ENCODE measurements at regions not wholly inside any gene's neighbourhood (a gene's known extent, or its start where the extent isn't known, plus 50 kb on each side); places are given as distances from the start of the nearest gene placed in this dataset.
"Not testable (repeated sequence)": the region's sequence is repeated elsewhere in the genome, so short reads cannot be mapped to it uniquely, and the experiment has no call there.

- not testable (repeated sequence) for H3K4me3 Mint-ChIP-seq; H3K27me3 Mint-ChIP-seq; H3K4me1 Mint-ChIP-seq (ENCODE audit: low read depth); DNase-seq; H3K36me3 Mint-ChIP-seq (ENCODE audit: low read depth); H3K9me3 Mint-ChIP-seq; H3K27ac Mint-ChIP-seq
Observed at GRCh38 chr3:75241226-75241962, 422.7 kb upstream of the FRG2C start.

- Mint-ChIP-seq H3K4me3 (no peak overlapping the region), H3K27ac (no peak overlapping the region), H3K4me1 (ENCODE audit: low read depth) (no peaks in the 10 kb centered on the region), H3K9me3 (no peaks in the 10 kb centered on the region), H3K27me3 (peaks cover 4% of the 10 kb centered on the region), H3K36me3 (ENCODE audit: low read depth) (no peaks in the 10 kb centered on the region)
- no peak for DNase-seq
Observed at GRCh38 chr3:75242012-75242735, 422.0 kb upstream of the FRG2C start.

- Mint-ChIP-seq H3K4me3 (no peak overlapping the region), H3K27ac (no peak overlapping the region), H3K9me3 (no peaks in the 10 kb centered on the region), H3K36me3 (ENCODE audit: low read depth) (no peaks in the 10 kb centered on the region), H3K4me1 (ENCODE audit: low read depth) (peaks cover 6% of the 10 kb centered on the region), H3K27me3 (no peaks in the 10 kb centered on the region)
- no peak for DNase-seq
Observed at GRCh38 chr3:75248974-75249373, 415.2 kb upstream of the FRG2C start.

GRCh38 chr3:75254685-75255084, 409.4 kb upstream of the FRG2C start:
- Mint-ChIP-seq H3K4me1 (ENCODE audit: low read depth) (no peaks in the 10 kb centered on the region), H3K4me3 (no peak overlapping the region), H3K9me3 (no peaks in the 10 kb centered on the region), H3K36me3 (ENCODE audit: low read depth) (no peaks in the 10 kb centered on the region), H3K27me3 (no peaks in the 10 kb centered on the region), H3K27ac (no peak overlapping the region)
- no peak for DNase-seq

GRCh38 chr3:75258825-75259683, 405.1 kb upstream of the FRG2C start:
- not testable (repeated sequence) for H3K4me3 Mint-ChIP-seq; H3K27ac Mint-ChIP-seq; H3K27me3 Mint-ChIP-seq; H3K9me3 Mint-ChIP-seq; H3K4me1 Mint-ChIP-seq (ENCODE audit: low read depth); H3K36me3 Mint-ChIP-seq (ENCODE audit: low read depth); DNase-seq

GRCh38 chr3:75260975-75261374, 403.2 kb upstream of the FRG2C start:
- H3K27ac Mint-ChIP-seq; H3K27me3 Mint-ChIP-seq; H3K4me3 Mint-ChIP-seq; H3K36me3 Mint-ChIP-seq (ENCODE audit: low read depth); H3K9me3 Mint-ChIP-seq; H3K4me1 Mint-ChIP-seq (ENCODE audit: low read depth); DNase-seq: not testable (repeated sequence)

- Mint-ChIP-seq H3K4me1 (ENCODE audit: low read depth) (no peaks in the 10 kb centered on the region), H3K9me3 (no peaks in the 10 kb centered on the region), H3K27me3 (no peaks in the 10 kb centered on the region), H3K27ac (no peak overlapping the region), H3K36me3 (ENCODE audit: low read depth) (no peaks in the 10 kb centered on the region), H3K4me3 (no peak overlapping the region)
- DNase-seq = no peak
Observed at GRCh38 chr3:75262661-75263060, 401.5 kb upstream of the FRG2C start.

GRCh38 chr3:75265897-75266296, 398.2 kb upstream of the FRG2C start:
- H3K27ac Mint-ChIP-seq = no peak overlapping the region
- H3K36me3 Mint-ChIP-seq (ENCODE audit: low read depth) = no peaks in the 10 kb centered on the region

GRCh38 chr3:75268576-75268975, 395.6 kb upstream of the FRG2C start:
- H3K9me3 Mint-ChIP-seq; DNase-seq; H3K4me1 Mint-ChIP-seq (ENCODE audit: low read depth); H3K27me3 Mint-ChIP-seq; H3K4me3 Mint-ChIP-seq; H3K27ac Mint-ChIP-seq; H3K36me3 Mint-ChIP-seq (ENCODE audit: low read depth): not testable (repeated sequence)

More at GRCh38 chr3:75265897-75266296, 398.2 kb upstream of the FRG2C start:
- Mint-ChIP-seq H3K4me3 (no peak overlapping the region), H3K27me3 (no peaks in the 10 kb centered on the region), H3K9me3 (no peaks in the 10 kb centered on the region), H3K4me1 (ENCODE audit: low read depth) (no peaks in the 10 kb centered on the region)
- DNase-seq = no peak

- not testable (repeated sequence) for H3K27me3 Mint-ChIP-seq; H3K4me3 Mint-ChIP-seq; H3K4me1 Mint-ChIP-seq (ENCODE audit: low read depth); H3K36me3 Mint-ChIP-seq (ENCODE audit: low read depth); H3K27ac Mint-ChIP-seq; DNase-seq; H3K9me3 Mint-ChIP-seq
Observed at GRCh38 chr3:75272237-75272636, 391.9 kb upstream of the FRG2C start.

GRCh38 chr3:75272691-75273090, 391.4 kb upstream of the FRG2C start:
- no peak for DNase-seq
- Mint-ChIP-seq H3K9me3 (no peaks in the 10 kb centered on the region), H3K4me1 (ENCODE audit: low read depth) (no peaks in the 10 kb centered on the region), H3K27me3 (no peaks in the 10 kb centered on the region), H3K36me3 (ENCODE audit: low read depth) (no peaks in the 10 kb centered on the region), H3K27ac (no peak overlapping the region), H3K4me3 (no peak overlapping the region)

GRCh38 chr3:75285531-75286148, 378.5 kb upstream of the FRG2C start:
- H3K9me3 Mint-ChIP-seq; DNase-seq; H3K27me3 Mint-ChIP-seq; H3K36me3 Mint-ChIP-seq (ENCODE audit: low read depth); H3K27ac Mint-ChIP-seq; H3K4me1 Mint-ChIP-seq (ENCODE audit: low read depth); H3K4me3 Mint-ChIP-seq: not testable (repeated sequence)

GRCh38 chr3:75288972-75289574, 375.1 kb upstream of the FRG2C start:
- not testable (repeated sequence) for H3K9me3 Mint-ChIP-seq; H3K36me3 Mint-ChIP-seq (ENCODE audit: low read depth); H3K4me3 Mint-ChIP-seq; H3K4me1 Mint-ChIP-seq (ENCODE audit: low read depth); DNase-seq; H3K27ac Mint-ChIP-seq; H3K27me3 Mint-ChIP-seq

- H3K36me3 Mint-ChIP-seq (ENCODE audit: low read depth) = no peaks in the 10 kb centered on the region
- H3K4me1 Mint-ChIP-seq (ENCODE audit: low read depth) = no peaks in the 10 kb centered on the region
- no peak overlapping the region for H3K4me3 Mint-ChIP-seq
- DNase-seq = no peak
- no peak overlapping the region for H3K27ac Mint-ChIP-seq
- H3K9me3 Mint-ChIP-seq = peaks cover 3% of the 10 kb centered on the region
- peaks cover 7% of the 10 kb centered on the region for H3K27me3 Mint-ChIP-seq
Observed at GRCh38 chr3:75294124-75294523, 370.0 kb upstream of the FRG2C start.
